DND-41 (cell line): ENCODE measurements at regions not wholly inside any gene's neighbourhood (a gene's known extent, or its start where the extent isn't known, plus 50 kb on each side); places are given as distances from the start of the nearest gene placed in this dataset.

Source experiments
- EZH2 ChIP-seq: IDR thresholded peaks from 3 replicates; pipeline ENCODE4 v1.6.1; 2012; ENCODE audit warnings: borderline replicate concordance, low read depth, mild to moderate bottlenecking, moderate library complexity, low read length, inconsistent platforms; ENCODE audit not compliant: severe bottlenecking
- TF ChIP-seq, protein P1 (sequence below): IDR thresholded peaks from 2 replicates; pipeline ENCODE4 v1.5.1; 2012; ENCODE audit warnings: borderline replicate concordance, low read length, moderate library complexity, mild to moderate bottlenecking; ENCODE audit not compliant: poor library complexity, severe bottlenecking; ENCODE audit errors: extremely low read depth

DNA sequence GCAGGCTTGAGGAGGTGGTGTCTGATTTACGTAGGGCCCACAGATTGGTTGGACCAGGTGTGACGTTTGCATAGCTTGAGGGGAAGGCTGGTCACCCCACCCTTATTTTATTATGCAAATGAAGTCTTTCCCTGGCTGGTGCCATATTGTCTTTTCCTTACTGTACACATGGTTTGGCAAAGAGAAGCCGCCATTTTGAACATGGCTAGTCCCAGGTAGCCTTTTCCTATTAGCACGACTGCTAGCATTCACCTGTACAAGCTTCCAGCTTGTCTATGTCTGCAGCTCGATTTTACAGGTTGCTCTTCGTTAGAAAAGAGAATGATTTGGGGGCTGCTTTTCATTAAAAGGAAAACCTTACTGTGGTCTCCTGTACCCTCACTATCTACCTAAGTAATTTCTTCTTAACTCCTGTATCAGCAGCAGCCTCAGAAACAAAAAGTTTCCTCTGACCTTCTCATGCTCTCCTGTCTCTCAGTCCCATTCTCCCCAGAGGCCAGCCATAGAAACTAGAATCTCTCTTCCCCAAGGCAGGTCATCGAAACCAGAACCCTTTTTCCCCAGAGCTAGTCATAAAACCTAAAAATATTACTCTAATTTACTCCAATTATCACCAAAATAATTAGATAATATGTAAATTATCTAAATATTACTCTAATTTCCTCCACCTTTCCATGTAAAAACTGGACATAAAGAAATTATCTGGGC is 151.8 kb downstream of the B3GNT2 start:
- TF ChIP-seq, protein P1, sequence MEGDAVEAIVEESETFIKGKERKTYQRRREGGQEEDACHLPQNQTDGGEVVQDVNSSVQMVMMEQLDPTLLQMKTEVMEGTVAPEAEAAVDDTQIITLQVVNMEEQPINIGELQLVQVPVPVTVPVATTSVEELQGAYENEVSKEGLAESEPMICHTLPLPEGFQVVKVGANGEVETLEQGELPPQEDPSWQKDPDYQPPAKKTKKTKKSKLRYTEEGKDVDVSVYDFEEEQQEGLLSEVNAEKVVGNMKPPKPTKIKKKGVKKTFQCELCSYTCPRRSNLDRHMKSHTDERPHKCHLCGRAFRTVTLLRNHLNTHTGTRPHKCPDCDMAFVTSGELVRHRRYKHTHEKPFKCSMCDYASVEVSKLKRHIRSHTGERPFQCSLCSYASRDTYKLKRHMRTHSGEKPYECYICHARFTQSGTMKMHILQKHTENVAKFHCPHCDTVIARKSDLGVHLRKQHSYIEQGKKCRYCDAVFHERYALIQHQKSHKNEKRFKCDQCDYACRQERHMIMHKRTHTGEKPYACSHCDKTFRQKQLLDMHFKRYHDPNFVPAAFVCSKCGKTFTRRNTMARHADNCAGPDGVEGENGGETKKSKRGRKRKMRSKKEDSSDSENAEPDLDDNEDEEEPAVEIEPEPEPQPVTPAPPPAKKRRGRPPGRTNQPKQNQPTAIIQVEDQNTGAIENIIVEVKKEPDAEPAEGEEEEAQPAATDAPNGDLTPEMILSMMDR: no peak
- no peak for TF ChIP-seq EZH2
